ENCODE measurements at regions not wholly inside any gene's neighbourhood (a gene's known extent, or its start where the extent isn't known, plus 50 kb on each side); places are given as distances from the start of the nearest gene placed in this dataset.

DNA sequence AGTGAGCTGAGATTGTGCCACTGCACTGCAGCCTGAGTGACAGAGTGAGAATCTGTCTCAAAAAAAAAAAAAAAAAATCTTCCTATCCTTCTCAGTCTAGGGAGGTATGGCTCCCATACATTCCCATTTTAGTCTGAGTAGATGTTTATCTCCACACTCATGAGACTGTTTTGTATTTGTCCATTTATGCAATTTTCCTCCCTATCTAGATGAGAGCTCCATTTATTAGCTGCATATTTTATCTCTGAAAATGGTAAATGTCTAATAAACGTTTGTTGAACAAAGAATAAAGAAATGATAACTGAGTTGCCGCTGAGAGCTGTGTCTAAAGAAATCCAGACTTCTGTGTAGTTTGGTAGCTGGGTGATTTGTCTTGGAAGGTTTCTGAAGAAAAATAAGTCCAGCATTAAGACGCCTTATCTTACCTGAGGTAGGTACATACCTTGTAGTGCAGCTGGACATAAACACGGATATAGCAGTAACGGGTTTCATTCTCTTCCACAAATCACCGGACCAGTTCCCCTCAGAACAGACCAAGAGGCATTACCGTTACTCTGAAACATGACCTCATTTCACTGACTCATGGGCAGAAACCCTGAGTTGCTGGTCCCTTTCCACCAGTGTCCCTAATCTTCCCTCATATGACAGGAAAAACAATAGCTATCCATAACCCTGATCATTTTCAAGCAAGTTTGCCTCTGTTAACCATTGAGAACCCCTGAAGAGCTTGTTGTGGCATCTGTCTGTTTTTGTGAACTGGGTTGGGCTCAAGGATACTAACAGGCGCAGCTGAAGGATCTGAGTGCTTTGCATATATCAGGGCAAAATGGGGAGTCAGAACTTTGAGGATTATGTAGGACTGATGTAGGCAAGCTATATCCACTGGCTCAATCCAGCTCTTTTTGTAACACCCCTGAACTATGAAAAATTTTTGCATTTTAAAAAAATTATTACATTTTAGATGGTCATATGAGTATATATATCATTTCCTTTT is 177.4 kb upstream of the XYLT1 start:
- H3K4me3 ChIP-seq (ENCODE audit: low read depth, low read length): no peak overlapping the region
- TF ChIP-seq, protein P1, sequence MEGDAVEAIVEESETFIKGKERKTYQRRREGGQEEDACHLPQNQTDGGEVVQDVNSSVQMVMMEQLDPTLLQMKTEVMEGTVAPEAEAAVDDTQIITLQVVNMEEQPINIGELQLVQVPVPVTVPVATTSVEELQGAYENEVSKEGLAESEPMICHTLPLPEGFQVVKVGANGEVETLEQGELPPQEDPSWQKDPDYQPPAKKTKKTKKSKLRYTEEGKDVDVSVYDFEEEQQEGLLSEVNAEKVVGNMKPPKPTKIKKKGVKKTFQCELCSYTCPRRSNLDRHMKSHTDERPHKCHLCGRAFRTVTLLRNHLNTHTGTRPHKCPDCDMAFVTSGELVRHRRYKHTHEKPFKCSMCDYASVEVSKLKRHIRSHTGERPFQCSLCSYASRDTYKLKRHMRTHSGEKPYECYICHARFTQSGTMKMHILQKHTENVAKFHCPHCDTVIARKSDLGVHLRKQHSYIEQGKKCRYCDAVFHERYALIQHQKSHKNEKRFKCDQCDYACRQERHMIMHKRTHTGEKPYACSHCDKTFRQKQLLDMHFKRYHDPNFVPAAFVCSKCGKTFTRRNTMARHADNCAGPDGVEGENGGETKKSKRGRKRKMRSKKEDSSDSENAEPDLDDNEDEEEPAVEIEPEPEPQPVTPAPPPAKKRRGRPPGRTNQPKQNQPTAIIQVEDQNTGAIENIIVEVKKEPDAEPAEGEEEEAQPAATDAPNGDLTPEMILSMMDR (IDR thresholded peaks at IDR 0.05; ENCODE audit: insufficient read depth, low read length, severe bottlenecking): no peak
- FAIRE-seq (no peak), DNase-seq (ENCODE audit: low read depth) (no peak)
- H3K27me3 ChIP-seq (ENCODE audit: control insufficient read depth, insufficient read depth, low read length): no peaks in the 10 kb centered on the region
- no peaks in the 10 kb centered on the region for H3K36me3 ChIP-seq (ENCODE audit: control insufficient read depth, insufficient read depth, low read length)

DNA sequence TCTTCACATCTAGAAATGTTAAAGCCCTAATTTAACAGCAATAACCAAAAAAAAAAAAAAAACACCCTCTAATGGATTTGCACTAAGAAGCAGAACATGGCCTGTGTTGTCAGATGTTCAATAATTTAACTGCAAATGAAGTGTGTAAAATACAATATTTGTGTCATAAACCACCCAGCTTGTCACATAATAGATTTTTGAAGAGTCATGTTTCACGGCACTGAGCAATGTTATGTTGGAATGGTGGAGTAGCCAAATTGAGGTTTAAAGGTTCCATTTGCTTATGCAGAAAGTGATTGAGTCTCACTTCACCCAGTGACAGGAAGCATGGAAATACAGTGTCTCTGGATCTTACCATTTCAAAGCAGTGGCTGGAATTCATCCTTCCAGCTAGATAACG is 173.2 kb upstream of the XYLT1 start:
- no peak for FAIRE-seq
- no peaks in the 10 kb centered on the region for H3K27me3 ChIP-seq (ENCODE audit: control insufficient read depth, insufficient read depth, low read length)
- H3K36me3 ChIP-seq (ENCODE audit: control insufficient read depth, insufficient read depth, low read length): no peaks in the 10 kb centered on the region
- no peak overlapping the region for H3K4me3 ChIP-seq (ENCODE audit: low read depth, low read length)
- TF ChIP-seq, protein P1 (IDR thresholded peaks at IDR 0.05; ENCODE audit: insufficient read depth, low read length, severe bottlenecking): no peak
- DNase-seq (ENCODE audit: low read depth): no peak

DNA sequence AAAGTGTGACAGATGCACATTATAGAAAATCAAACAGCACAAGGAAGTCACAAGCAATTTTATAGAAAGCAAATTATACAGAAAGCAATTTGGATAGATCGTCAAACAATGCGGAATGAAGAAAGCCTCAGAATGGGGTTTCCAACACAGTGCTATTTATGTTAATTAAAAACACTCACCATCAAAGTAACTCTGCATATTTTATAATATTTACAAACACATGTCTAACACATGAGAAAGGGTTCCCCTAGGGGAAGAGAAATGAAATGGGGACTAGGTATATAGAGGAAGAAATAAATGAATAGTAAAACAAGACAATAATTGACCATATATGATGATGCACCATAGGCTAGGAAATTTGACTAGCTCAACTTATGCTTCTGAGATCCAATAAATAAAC is 171.2 kb upstream of the XYLT1 start:
- FAIRE-seq (no peak), DNase-seq (ENCODE audit: low read depth) (no peak)
- H3K36me3 ChIP-seq (ENCODE audit: control insufficient read depth, insufficient read depth, low read length): no peaks in the 10 kb centered on the region
- no peak overlapping the region for H3K4me3 ChIP-seq (ENCODE audit: low read depth, low read length)
- no peaks in the 10 kb centered on the region for H3K27me3 ChIP-seq (ENCODE audit: control insufficient read depth, insufficient read depth, low read length)
- TF ChIP-seq, protein P1 (IDR thresholded peaks at IDR 0.05; ENCODE audit: insufficient read depth, low read length, severe bottlenecking): no peak

DNA sequence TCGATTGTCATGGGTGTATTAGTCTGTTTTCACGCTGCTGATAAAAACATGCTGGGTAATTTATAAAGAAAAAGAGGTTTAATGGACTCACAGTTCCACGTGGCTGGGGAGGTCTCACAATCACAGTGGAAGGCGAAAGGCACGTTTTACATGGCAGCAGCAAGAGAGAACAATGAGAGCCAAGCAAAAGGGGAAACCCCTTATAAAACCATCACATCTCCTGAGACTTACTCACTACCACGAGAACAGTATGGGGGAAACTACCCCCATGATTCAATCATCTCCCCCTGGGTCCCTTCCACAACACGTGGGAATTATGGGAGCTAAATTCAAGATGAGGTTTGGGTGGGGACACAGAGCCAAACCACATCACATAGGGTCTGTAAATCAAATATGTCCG is 167.4 kb upstream of the XYLT1 start:
- no peaks in the 10 kb centered on the region for H3K36me3 ChIP-seq (ENCODE audit: control insufficient read depth, insufficient read depth, low read length)
- no peak for FAIRE-seq
- DNase-seq (ENCODE audit: low read depth): no peak
- H3K4me3 ChIP-seq (ENCODE audit: low read depth, low read length): no peak overlapping the region
- TF ChIP-seq, protein P1 (IDR thresholded peaks at IDR 0.05; ENCODE audit: insufficient read depth, low read length, severe bottlenecking): no peak
- H3K27me3 ChIP-seq (ENCODE audit: control insufficient read depth, insufficient read depth, low read length): no peaks in the 10 kb centered on the region

DNA sequence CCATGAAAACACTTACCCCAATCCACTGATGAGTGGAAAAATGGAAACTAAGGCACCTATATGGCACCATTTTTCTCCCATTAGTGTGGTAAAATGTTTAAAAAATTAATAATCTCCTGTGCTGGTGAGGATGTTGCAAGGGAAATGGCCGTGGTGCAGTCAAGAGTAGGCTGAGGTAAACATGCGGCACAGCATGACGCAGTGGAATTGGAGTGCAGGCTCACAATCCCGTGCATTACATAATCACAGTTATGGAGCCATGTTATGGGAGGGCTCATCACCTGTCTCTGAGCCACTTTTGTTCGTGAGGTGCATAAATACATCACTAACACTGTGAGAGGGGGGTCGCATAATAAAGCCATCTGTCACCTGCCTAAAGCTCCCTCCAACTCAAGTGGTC is 164.4 kb upstream of the XYLT1 start:
- TF ChIP-seq, protein P1 (IDR thresholded peaks at IDR 0.05; ENCODE audit: insufficient read depth, low read length, severe bottlenecking): no peak
- no peaks in the 10 kb centered on the region for H3K36me3 ChIP-seq (ENCODE audit: control insufficient read depth, insufficient read depth, low read length)
- DNase-seq (ENCODE audit: low read depth) (no peak), FAIRE-seq (no peak)
- H3K27me3 ChIP-seq (ENCODE audit: control insufficient read depth, insufficient read depth, low read length): no peaks in the 10 kb centered on the region
- no peak overlapping the region for H3K4me3 ChIP-seq (ENCODE audit: low read depth, low read length)
